NCI-H510A treated with DMSO at 0.1 percent for 48 hours (cell line): ENCODE measurements at regions not wholly inside any gene's neighbourhood (a gene's known extent, or its start where the extent isn't known, plus 50 kb on each side); places are given as distances from the start of the nearest gene placed in this dataset.
A peak's percentile ranks its signal among the peaks of the same experiment; 100 is the strongest.
"Not testable (repeated sequence)": the region's sequence is repeated elsewhere in the genome, so short reads cannot be mapped to it uniquely, and the experiment has no call there.

ENCODE experiments used
- DNase-seq: peaks from one replicate; lab custom pipeline; 2025; lab: John Stamatoyannopoulos, UW

DNA sequence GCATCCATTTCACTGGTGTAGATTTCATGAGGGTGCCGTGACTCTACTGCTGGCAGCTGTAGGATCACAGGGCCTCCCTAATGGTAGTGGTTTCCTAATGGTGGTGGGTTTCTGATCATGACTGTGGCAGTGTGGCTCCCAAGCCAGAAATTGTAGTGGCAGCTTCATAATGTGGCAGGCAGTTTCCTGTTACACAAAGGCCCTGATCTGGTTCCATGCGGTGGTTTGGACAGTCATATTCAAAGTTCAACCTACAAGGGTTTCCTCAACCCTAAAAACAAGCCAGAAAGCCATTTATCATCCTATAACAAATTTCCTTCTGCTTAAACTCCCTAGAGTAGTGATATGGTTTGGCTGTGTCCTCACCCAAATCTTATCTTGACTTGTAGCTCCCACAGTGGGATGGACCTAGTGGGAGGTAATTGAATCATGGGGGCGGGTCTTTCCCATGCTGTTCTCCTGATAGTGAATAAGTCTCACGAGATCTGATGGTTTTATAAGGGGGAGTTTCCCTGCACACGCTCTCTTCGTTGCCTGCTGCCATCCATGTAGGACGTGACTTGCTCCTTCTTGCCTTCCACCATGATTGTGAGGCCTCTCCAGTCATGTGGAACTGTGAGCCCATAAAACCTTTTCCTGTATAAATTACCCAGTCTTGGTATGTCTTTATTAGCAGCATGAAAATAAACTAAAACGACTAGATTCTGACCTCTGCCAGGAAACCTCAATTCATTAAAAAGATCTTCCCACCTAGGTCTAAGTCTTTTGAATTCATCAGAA lies 257.1 kb downstream of the EFCAB11 start:
- DNase-seq: no peak

- no peak for DNase-seq
Observed at GRCh38 chr14:89695846-89696245, 258.7 kb downstream of the EFCAB11 start.

DNA sequence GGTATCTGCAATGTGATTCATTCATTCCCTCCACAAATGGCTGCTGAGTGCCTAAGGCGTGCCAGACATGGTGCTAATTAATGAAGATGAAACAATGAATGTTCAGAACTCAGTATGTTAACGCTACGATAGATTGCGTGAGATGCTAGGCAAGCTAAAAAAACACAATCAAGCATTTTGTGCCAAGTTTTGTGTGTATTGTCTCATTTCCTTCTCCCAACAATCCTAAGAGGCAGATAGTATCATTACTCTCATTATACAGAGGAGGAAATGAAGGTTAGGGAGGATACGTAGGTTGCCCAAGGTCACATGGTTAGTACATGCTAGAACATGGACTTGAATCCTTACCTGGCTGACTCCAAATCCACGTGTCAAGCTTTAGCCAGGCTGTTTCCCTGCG lies 264.4 kb downstream of the EFCAB11 start:
- no peak for DNase-seq

DNA sequence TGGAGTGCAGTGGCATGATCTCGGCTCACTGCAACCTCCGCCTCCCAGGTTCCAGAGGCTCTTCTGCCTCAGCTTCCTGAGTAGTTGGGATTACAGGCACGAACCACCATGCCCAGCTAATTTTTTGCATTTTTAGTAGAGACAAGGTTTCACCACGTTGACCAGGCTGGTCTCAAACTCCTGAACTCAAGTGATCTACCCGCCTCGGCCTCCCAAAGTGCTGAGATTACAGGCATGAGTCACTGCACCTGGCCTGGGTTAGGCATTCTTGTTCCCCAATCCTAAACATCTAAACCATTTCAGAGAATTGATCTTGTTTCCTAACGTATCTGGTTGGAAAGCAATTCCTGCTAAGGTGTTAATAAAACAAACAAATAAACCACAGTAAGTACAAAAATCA lies 264.8 kb downstream of the EFCAB11 start:
- DNase-seq: not testable (repeated sequence)

DNA sequence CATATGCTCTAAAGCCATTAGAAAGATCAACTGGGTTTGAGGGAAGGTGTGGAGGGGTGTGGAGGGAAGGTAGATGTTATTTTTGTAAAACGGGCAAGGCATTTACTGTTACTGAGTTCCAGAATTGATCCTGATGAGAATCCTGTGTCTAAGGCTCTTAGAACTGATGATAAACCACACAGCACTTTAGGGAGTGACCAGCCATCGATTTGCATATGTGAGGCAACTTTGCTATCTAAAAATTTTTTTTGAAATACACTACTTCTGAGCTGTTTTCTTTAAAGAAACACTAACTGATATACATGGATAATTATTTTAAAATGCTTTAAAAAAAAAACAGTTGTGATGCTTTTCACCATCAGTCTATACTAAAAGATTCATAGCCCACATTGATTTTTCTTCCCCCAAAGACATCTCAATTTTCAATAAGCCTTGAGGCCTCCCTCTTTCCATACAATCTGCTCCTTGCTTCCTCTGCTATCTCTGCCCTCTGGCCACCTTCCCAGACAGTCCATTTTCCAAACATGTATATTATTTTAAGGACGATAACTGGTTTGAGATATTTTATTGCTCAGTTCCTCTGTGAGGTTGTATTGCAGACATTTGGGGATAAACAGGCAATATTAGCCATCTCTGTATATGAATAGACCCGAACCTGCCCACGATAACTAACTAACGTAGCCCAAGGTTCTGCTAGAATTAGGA lies 265.9 kb downstream of the EFCAB11 start:
- no peak for DNase-seq

DNA sequence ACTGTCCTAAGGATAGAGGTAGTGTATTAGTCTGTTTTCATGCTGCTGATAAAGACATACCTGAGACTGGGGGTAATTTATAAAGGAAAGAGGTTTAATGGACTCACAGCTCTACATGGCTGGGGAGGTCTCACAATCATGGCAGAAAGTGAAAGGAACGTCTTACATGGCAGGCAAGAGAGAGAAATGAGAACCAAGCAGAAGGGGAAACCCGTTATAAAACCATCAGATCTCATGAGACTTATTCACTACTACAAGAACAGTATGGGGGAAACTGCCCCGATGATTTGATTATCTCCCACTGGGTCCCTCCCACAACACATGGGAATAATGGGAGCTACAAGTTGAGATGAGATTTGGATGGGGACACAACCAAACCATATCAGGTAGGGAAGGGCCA lies 267.4 kb downstream of the EFCAB11 start:
- not testable (repeated sequence) for DNase-seq

GRCh38 chr14:89684139-89684538 lies 267.1 kb upstream of the FOXN3 start:
- no peak for DNase-seq

- DNase-seq: no peak
Observed at GRCh38 chr14:89681086-89682018, 264.3 kb upstream of the FOXN3 start.

- DNase-seq: no peak
Observed at GRCh38 chr14:89680156-89680555, 263.1 kb upstream of the FOXN3 start.

- DNase-seq: no peak
Observed at GRCh38 chr14:89678768-89679167, 261.7 kb upstream of the FOXN3 start.

DNA sequence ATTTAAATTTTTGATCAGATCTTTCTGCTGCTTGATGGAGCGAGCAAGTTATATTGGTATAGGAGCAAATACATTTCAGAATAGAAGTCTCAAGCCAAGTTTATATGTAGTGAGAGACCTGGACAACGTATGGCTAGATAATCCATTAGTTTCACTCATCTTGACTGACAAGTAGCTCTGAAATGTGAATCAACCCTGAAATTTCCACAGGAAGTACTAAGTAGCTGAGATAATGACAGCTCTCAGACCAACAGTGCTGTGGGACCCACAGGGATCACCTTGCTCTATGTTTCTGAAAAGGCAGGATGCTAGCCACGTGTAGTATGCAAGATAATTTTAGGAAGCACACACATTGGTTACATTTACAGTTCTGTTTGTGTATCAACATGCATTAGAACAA lies 258.6 kb upstream of the FOXN3 start:
- no peak for DNase-seq

GRCh38 chr14:89674936-89675335 lies 257.9 kb upstream of the FOXN3 start:
- no peak for DNase-seq

DNA sequence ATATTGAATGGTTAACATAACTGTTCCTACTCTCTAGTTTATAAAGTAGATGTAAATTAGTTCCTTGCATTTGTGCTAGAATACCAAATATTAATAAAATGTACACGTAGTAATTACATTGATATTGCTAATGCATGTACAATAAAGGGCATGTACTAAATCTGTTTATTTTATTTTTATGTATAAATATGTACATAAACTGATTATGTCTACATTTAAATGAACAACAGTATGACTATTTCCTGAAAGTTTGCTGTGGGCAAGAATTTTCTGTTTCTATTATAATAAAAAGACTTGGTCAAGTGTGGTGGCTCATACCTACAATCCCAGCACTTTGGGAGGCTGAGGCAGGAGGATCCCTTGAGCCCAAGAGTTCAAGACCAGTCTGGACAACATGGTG lies 257.2 kb upstream of the FOXN3 start:
- DNase-seq: no peak

GRCh38 chr14:89673512-89674225 lies 256.6 kb upstream of the FOXN3 start:
- no peak for DNase-seq

GRCh38 chr14:89672636-89673511 lies 255.8 kb upstream of the FOXN3 start:
- peak; percentile 27 for DNase-seq

DNA sequence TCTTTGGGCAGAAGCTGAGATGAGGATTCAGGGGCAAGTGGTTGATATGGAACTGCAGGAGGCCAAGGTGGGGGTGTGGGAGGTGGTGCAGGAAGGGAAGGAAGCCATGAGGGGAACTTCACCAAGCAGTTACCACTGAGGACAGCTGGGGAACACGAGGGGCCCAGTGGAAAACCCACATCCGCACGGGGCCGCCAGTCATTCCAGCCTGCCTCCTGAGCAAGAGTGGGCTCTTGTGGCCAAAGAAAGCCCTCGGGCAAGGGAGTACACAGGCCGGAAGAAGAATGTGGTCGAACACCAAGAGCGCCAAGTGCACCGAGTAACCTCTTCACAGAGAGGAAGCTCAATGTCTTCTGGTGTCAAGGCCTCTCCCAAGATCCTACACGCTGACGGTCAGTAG lies 252.2 kb upstream of the FOXN3 start:
- no peak for DNase-seq

- DNase-seq: no peak
Observed at GRCh38 chr14:89667983-89668382, 250.9 kb upstream of the FOXN3 start.

- DNase-seq: not testable (repeated sequence)
Observed at GRCh38 chr14:89665300-89666081, 248.5 kb upstream of the FOXN3 start.

DNA sequence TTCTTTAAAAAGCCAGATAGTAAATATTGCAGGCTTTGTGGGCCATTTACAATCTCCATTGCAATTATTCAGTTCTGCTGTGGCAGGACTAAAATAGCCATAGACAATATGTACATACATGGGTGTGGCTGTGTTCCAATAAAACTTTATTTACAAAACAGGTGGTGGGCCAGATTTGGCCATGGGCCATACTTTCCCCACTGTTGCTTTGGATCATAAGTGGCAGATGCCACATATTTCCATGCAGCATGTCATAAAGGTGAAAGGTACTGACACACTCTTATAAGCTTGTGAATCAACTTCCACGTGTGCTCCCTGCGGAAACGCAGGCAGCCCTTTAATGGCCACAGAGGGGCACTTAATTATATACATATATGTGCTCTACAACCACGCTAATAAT lies 244.4 kb upstream of the FOXN3 start:
- DNase-seq: no peak

DNA sequence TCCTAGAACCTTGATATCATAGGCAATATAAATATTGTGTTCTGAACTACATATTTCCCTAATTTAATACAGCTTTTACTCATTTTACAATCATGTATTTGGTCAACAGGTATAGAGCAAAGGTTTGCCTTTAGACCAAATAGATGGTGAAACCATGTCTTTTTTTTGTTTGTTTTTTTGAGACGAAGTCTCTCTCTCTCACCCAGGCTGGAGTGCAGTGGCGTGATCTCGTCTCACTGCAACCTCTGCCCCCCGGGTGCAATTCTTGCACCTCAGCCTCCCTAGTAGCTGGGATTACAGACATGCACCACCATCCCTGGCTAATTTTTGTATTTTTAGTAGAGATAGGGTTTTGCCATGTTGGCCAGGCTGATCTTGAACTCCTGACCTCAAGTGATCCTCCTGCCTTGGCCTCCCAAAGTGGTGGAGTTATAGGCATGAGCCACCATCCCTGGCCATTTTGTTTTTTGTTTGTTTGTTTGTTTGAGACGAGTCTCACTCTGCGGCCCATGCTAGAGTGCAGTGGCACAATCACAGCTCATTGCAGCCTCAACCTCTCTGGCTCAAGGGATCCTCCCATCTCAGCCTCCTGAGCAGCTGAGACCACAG lies 243.7 kb upstream of the FOXN3 start:
- DNase-seq: not testable (repeated sequence)
